ENCODE measurements at regions not wholly inside any gene's neighbourhood (a gene's known extent, or its start where the extent isn't known, plus 50 kb on each side); places are given as distances from the start of the nearest gene placed in this dataset.

DNA sequence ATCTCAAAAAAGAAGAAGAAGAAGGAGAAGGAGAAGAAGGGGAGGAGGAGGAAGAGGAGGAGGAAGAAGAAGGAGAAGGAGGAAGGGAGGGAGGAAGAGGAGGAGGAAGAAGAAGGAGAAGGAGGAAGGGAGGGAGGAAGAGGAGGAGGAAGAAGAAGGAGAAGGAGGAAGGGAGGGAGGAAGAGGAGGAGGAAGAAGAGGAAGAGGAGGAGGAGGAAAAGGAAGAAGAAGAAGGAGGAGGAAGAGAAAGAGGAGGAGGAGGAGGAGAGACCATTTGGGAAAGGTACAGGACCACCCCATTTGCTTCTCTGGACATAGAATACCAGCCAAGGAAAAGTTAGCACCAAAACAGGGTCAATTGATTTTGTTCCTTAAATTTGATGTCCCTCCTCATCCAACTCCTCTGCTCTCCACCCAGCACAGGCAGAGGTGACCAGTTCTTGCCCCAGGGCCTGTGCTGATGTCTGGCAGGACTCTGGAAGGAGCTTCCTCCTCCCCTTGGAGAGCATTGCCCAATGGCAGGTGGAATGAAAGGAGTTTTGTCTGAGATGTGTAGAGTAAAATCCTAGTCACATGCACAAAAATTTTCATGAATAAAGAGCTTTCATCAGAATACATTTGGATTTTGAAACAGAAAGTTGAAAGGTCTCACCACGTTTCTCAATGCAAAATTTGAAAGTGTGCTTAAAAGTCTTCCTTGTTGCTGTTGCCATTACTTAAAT lies 182.9 kb downstream of the LY86 start:
- no peak for TF ChIP-seq NRF1 (IDR thresholded peaks at IDR 0.05; ENCODE audit: low read depth, low read length)
- TF ChIP-seq, protein P1, sequence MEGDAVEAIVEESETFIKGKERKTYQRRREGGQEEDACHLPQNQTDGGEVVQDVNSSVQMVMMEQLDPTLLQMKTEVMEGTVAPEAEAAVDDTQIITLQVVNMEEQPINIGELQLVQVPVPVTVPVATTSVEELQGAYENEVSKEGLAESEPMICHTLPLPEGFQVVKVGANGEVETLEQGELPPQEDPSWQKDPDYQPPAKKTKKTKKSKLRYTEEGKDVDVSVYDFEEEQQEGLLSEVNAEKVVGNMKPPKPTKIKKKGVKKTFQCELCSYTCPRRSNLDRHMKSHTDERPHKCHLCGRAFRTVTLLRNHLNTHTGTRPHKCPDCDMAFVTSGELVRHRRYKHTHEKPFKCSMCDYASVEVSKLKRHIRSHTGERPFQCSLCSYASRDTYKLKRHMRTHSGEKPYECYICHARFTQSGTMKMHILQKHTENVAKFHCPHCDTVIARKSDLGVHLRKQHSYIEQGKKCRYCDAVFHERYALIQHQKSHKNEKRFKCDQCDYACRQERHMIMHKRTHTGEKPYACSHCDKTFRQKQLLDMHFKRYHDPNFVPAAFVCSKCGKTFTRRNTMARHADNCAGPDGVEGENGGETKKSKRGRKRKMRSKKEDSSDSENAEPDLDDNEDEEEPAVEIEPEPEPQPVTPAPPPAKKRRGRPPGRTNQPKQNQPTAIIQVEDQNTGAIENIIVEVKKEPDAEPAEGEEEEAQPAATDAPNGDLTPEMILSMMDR (IDR thresholded peaks at IDR 0.05), result no peak
- TF ChIP-seq RXRA (IDR thresholded peaks at IDR 0.05; ENCODE audit: borderline replicate concordance, low read depth), result no peak
- no peak for TF ChIP-seq GABPA (IDR thresholded peaks at IDR 0.05; ENCODE audit: low read depth)
- TF ChIP-seq, protein P2, sequence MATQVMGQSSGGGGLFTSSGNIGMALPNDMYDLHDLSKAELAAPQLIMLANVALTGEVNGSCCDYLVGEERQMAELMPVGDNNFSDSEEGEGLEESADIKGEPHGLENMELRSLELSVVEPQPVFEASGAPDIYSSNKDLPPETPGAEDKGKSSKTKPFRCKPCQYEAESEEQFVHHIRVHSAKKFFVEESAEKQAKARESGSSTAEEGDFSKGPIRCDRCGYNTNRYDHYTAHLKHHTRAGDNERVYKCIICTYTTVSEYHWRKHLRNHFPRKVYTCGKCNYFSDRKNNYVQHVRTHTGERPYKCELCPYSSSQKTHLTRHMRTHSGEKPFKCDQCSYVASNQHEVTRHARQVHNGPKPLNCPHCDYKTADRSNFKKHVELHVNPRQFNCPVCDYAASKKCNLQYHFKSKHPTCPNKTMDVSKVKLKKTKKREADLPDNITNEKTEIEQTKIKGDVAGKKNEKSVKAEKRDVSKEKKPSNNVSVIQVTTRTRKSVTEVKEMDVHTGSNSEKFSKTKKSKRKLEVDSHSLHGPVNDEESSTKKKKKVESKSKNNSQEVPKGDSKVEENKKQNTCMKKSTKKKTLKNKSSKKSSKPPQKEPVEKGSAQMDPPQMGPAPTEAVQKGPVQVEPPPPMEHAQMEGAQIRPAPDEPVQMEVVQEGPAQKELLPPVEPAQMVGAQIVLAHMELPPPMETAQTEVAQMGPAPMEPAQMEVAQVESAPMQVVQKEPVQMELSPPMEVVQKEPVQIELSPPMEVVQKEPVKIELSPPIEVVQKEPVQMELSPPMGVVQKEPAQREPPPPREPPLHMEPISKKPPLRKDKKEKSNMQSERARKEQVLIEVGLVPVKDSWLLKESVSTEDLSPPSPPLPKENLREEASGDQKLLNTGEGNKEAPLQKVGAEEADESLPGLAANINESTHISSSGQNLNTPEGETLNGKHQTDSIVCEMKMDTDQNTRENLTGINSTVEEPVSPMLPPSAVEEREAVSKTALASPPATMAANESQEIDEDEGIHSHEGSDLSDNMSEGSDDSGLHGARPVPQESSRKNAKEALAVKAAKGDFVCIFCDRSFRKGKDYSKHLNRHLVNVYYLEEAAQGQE (IDR thresholded peaks at IDR 0.05; ENCODE audit: low read depth, low read length), result no peak
- no peak for TF ChIP-seq RFX5 (IDR thresholded peaks at IDR 0.05; ENCODE audit: low read length)
- TF ChIP-seq POLR2AphosphoS5 (IDR thresholded peaks at IDR 0.05; ENCODE audit: low read depth, low read length), result no peak
- no peak for TF ChIP-seq SMC3 (IDR thresholded peaks at IDR 0.05; ENCODE audit: low read depth, low read length)
- no peak for TF ChIP-seq EZH2phosphoT487 (IDR thresholded peaks at IDR 0.05; ENCODE audit: borderline replicate concordance, low read depth)
- TF ChIP-seq JUND (IDR thresholded peaks at IDR 0.05), result no peak
- TF ChIP-seq TAF1 (IDR thresholded peaks at IDR 0.05; ENCODE audit: borderline replicate concordance, low read depth, low read length), result no peak
- no peak for TF ChIP-seq EP300 (IDR thresholded peaks at IDR 0.05; ENCODE audit: borderline replicate concordance in 1 of 2, low read depth in 1 of 2, low read length in 1 of 2)
- TF ChIP-seq RAD21 (IDR thresholded peaks at IDR 0.05; ENCODE audit: low read length), result no peak
- no peak for TF ChIP-seq TEAD4 (IDR thresholded peaks at IDR 0.05; ENCODE audit: borderline replicate concordance, insufficient read depth)

All from SK-N-SH (cell line).